ENCODE measurements at regions not wholly inside any gene's neighbourhood (a gene's known extent, or its start where the extent isn't known, plus 50 kb on each side); places are given as distances from the start of the nearest gene placed in this dataset.
A peak's percentile ranks its signal among the peaks of the same experiment; 100 is the strongest.

GRCh38 chr1:228897901-228898300 lies 162.6 kb downstream of the RHOU start:
- DNase-seq (ENCODE audit: extremely low read depth, insufficient read length), result no peak
- Histone ChIP-seq H3K4me3 (replicated peaks; ENCODE audit: low read depth, low read length) (no peak overlapping the region), H3K36me3 (ENCODE audit: control insufficient read depth, insufficient read depth, low read length) (no peaks in the 10 kb centered on the region), H3K27me3 (replicated peaks; ENCODE audit: control insufficient read depth, insufficient read depth, low read length) (peaks cover 2% of the 10 kb centered on the region; the same call in 1 of the 2 replicates)
- no peak for TF ChIP-seq CTCF (IDR thresholded peaks at IDR 0.05; ENCODE audit: insufficient read depth, low read length, poor library complexity, severe bottlenecking)

- no peak for TF ChIP-seq CTCF (IDR thresholded peaks at IDR 0.05; ENCODE audit: insufficient read depth, low read length, poor library complexity, severe bottlenecking)
- peak; percentile 43 for DNase-seq (ENCODE audit: extremely low read depth, insufficient read length)
- no peaks in the 10 kb centered on the region for H3K36me3 ChIP-seq (ENCODE audit: control insufficient read depth, insufficient read depth, low read length)
- peaks cover 2% of the 10 kb centered on the region; the same call in 1 of the 2 replicates for H3K27me3 ChIP-seq (replicated peaks; ENCODE audit: control insufficient read depth, insufficient read depth, low read length)
- no peak overlapping the region for H3K4me3 ChIP-seq (replicated peaks; ENCODE audit: low read depth, low read length)
Observed at GRCh38 chr1:228898582-228898992, 163.3 kb downstream of the RHOU start.

- no peak for DNase-seq (ENCODE audit: extremely low read depth, insufficient read length)
- H3K36me3 ChIP-seq (ENCODE audit: control insufficient read depth, insufficient read depth, low read length), result no peaks in the 10 kb centered on the region
- no peak for TF ChIP-seq CTCF (IDR thresholded peaks at IDR 0.05; ENCODE audit: insufficient read depth, low read length, poor library complexity, severe bottlenecking)
- H3K4me3 ChIP-seq (replicated peaks; ENCODE audit: low read depth, low read length), result no peak overlapping the region
- peaks cover 2% of the 10 kb centered on the region; the same call in 1 of the 2 replicates for H3K27me3 ChIP-seq (replicated peaks; ENCODE audit: control insufficient read depth, insufficient read depth, low read length)
Observed at GRCh38 chr1:228899421-228899956, 164.2 kb downstream of the RHOU start.

GRCh38 chr1:228900099-228900885 lies 165.0 kb downstream of the RHOU start:
- Histone ChIP-seq H3K27me3 (replicated peaks; ENCODE audit: control insufficient read depth, insufficient read depth, low read length) (peaks cover 2% of the 10 kb centered on the region; the same call in 1 of the 2 replicates), H3K36me3 (ENCODE audit: control insufficient read depth, insufficient read depth, low read length) (no peaks in the 10 kb centered on the region), H3K4me3 (replicated peaks; ENCODE audit: low read depth, low read length) (no peak overlapping the region)
- DNase-seq (ENCODE audit: extremely low read depth, insufficient read length), result no peak
- no peak for TF ChIP-seq CTCF (IDR thresholded peaks at IDR 0.05; ENCODE audit: insufficient read depth, low read length, poor library complexity, severe bottlenecking)

- no peak for TF ChIP-seq CTCF (IDR thresholded peaks at IDR 0.05; ENCODE audit: insufficient read depth, low read length, poor library complexity, severe bottlenecking)
- DNase-seq (ENCODE audit: extremely low read depth, insufficient read length), result no peak
- H3K27me3 ChIP-seq (replicated peaks; ENCODE audit: control insufficient read depth, insufficient read depth, low read length), result peaks cover 2% of the 10 kb centered on the region; the same call in 1 of the 2 replicates
- H3K4me3 ChIP-seq (replicated peaks; ENCODE audit: low read depth, low read length), result no peak overlapping the region
- H3K36me3 ChIP-seq (ENCODE audit: control insufficient read depth, insufficient read depth, low read length), result no peaks in the 10 kb centered on the region
Observed at GRCh38 chr1:228900886-228901392, 165.7 kb downstream of the RHOU start.
